Panc1 (cell line): ENCODE measurements at regions not wholly inside any gene's neighbourhood (a gene's known extent, or its start where the extent isn't known, plus 50 kb on each side); places are given as distances from the start of the nearest gene placed in this dataset.

Experiments used
- ATAC-seq: fragments of 200-7000 bp; cut with Tn5 transposase; 2 replicates; pipeline ENCODE4 v1.9.1; 2020; ENCODE audit warnings: mild to moderate bottlenecking, moderate library complexity
- BruUV-seq: library from RNA; stranded (reverse); fragments of 400-500 nt; replicated peaks from 2 replicates; lab custom pipeline; 2021; lab: Mats Ljungman, UMichigan
- CTCF ChIA-PET: fragments of 300-600 bp; sonication (Branson Sonifier 250); formaldehyde crosslinking; loops from one replicate; lab custom pipeline; 2022; ENCODE audit warnings: antibody characterized with exemption; lab: Charles Lee
- POLR2A ChIA-PET: fragments of 300-600 bp; sonication (Branson Sonifier 250); formaldehyde crosslinking; loops from one replicate; lab custom pipeline; 2022; ENCODE audit warnings: antibody characterized with exemption; lab: Charles Lee
- DNase-seq: peaks from one replicate; pipeline ENCODE4 v3.0.0-alpha.2; 2010; ENCODE audit warnings: low read depth, low spot score
- H3K27ac ChIP-seq: 2 replicates; pipeline ENCODE4 v1.5.1; 2011; ENCODE audit warnings: mild to moderate bottlenecking, low read length, inconsistent platforms
- H3K27me3 ChIP-seq: fragments of 200-500 bp; sonication (Bioruptor generic); 2 replicates; pipeline ENCODE4 v1.6.0; 2014; ENCODE audit warnings: low read length, inconsistent platforms; ENCODE audit not compliant: control insufficient read depth, insufficient read depth
- H3K36me3 ChIP-seq: fragments of 200-500 bp; sonication (Bioruptor generic); 2 replicates; pipeline ENCODE4 v1.5.1; 2014; ENCODE audit warnings: inconsistent platforms, mild to moderate bottlenecking, low read length, moderate library complexity; ENCODE audit not compliant: control insufficient read depth, insufficient read depth
- H3K4me1 ChIP-seq: 2 replicates; pipeline ENCODE4 v1.5.1; 2011; ENCODE audit warnings: inconsistent platforms, mild to moderate bottlenecking, low read length, moderate library complexity; ENCODE audit not compliant: control insufficient read depth, insufficient read depth
- H3K4me3 ChIP-seq, 2 experiments: 2 replicates each; pipeline ENCODE4 v1.5.1; 2011 to 2012; ENCODE audit warnings: low read depth in 2 of 2, low read length in 2 of 2, mild to moderate bottlenecking in 2 of 2, inconsistent platforms in 1 of 2, moderate library complexity in 1 of 2
- H3K9me3 ChIP-seq: fragments of 200-500 bp; sonication (Bioruptor generic); 2 replicates; pipeline ENCODE4 v1.5.1; 2014; ENCODE audit warnings: low read depth, mild to moderate bottlenecking, inconsistent platforms, low read length, moderate library complexity; ENCODE audit not compliant: control insufficient read depth, insufficient read depth
- POLR2AphosphoS5 ChIP-seq: IDR thresholded peaks from 2 replicates; pipeline ENCODE4 v1.6.1; 2012; ENCODE audit warnings: mild to moderate bottlenecking, low read depth, low read length, moderate library complexity
- SIN3A ChIP-seq: IDR thresholded peaks from 2 replicates; pipeline ENCODE4 v1.6.1; 2012; ENCODE audit warnings: low read depth, mild to moderate bottlenecking, low read length, moderate library complexity, borderline replicate concordance; ENCODE audit not compliant: insufficient read depth
- TCF7L2 ChIP-seq: IDR thresholded peaks from 2 replicates; pipeline ENCODE4 v1.6.1; 2011; ENCODE audit warnings: mild to moderate bottlenecking, low read depth, low read length, inconsistent platforms
- in situ Hi-C: cut with HindIII; loops from 2 replicates; pipeline ENCODE4 v1.10.0; 2016; ENCODE audit warnings: low sequenced_read_pairs, low pct_unique_long_range_greater_than_20kb
- intact Hi-C: fragments of 100-400 bp; cut with micrococcal nuclease; formaldehyde crosslinking; loops from one replicate; pipeline ENCODE4 v1.10.0; 2022; ENCODE audit not compliant: unreplicated experiment
- TF ChIP-seq, protein P1 (sequence below): fragments of 450-650 bp; IDR thresholded peaks from 2 replicates; pipeline ENCODE4 v1.5.1; 2017; ENCODE audit warnings: mild to moderate bottlenecking
- TF ChIP-seq, protein P2 (sequence below), 2 experiments: IDR thresholded peaks; 2 replicates each; pipeline ENCODE4 v1.6.1; 2011 to 2012; ENCODE audit warnings: low read depth in 2 of 2, control low read depth in 1 of 2, low read length in 1 of 2, mild to moderate bottlenecking in 1 of 2, moderate library complexity in 1 of 2; ENCODE audit not compliant: insufficient read depth in 1 of 2

DNA sequence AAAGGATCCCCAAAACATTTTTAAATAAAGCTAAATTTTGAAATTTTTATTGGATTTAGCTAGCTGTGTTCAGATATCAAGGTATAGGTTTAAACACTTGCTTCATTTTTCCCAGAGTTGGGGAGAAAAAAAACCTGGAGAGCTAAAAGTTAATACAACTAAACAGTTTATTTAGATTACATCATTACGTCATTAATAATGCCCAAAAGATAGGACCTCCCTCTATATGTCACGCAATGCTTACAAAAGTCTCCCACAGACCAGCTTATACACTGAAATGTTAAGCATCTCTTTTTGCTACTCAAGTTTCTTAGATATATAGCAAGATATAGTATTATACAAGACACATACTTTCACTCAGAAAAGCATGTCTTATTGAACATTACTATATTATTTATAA is 160.0 kb upstream of the SEMA3E start:
- no TSS peak for BruUV-seq
- intact Hi-C loops (no loop called here), in situ Hi-C loops (no loop called here)
- H3K27me3 ChIP-seq = no peaks in the 10 kb centered on the region
- H3K4me3 ChIP-seq = no peak overlapping the region
- CTCF ChIA-PET = no interaction called here
- H3K27ac ChIP-seq = no peak overlapping the region
- ATAC-seq (no peak), DNase-seq (no peak)
- no peaks in the 10 kb centered on the region for H3K36me3 ChIP-seq
- H3K9me3 ChIP-seq = no peaks in the 10 kb centered on the region
- TF ChIP-seq, protein P1, sequence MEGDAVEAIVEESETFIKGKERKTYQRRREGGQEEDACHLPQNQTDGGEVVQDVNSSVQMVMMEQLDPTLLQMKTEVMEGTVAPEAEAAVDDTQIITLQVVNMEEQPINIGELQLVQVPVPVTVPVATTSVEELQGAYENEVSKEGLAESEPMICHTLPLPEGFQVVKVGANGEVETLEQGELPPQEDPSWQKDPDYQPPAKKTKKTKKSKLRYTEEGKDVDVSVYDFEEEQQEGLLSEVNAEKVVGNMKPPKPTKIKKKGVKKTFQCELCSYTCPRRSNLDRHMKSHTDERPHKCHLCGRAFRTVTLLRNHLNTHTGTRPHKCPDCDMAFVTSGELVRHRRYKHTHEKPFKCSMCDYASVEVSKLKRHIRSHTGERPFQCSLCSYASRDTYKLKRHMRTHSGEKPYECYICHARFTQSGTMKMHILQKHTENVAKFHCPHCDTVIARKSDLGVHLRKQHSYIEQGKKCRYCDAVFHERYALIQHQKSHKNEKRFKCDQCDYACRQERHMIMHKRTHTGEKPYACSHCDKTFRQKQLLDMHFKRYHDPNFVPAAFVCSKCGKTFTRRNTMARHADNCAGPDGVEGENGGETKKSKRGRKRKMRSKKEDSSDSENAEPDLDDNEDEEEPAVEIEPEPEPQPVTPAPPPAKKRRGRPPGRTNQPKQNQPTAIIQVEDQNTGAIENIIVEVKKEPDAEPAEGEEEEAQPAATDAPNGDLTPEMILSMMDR = no peak
- no peak for TF ChIP-seq SIN3A
- TF ChIP-seq, protein P2, sequence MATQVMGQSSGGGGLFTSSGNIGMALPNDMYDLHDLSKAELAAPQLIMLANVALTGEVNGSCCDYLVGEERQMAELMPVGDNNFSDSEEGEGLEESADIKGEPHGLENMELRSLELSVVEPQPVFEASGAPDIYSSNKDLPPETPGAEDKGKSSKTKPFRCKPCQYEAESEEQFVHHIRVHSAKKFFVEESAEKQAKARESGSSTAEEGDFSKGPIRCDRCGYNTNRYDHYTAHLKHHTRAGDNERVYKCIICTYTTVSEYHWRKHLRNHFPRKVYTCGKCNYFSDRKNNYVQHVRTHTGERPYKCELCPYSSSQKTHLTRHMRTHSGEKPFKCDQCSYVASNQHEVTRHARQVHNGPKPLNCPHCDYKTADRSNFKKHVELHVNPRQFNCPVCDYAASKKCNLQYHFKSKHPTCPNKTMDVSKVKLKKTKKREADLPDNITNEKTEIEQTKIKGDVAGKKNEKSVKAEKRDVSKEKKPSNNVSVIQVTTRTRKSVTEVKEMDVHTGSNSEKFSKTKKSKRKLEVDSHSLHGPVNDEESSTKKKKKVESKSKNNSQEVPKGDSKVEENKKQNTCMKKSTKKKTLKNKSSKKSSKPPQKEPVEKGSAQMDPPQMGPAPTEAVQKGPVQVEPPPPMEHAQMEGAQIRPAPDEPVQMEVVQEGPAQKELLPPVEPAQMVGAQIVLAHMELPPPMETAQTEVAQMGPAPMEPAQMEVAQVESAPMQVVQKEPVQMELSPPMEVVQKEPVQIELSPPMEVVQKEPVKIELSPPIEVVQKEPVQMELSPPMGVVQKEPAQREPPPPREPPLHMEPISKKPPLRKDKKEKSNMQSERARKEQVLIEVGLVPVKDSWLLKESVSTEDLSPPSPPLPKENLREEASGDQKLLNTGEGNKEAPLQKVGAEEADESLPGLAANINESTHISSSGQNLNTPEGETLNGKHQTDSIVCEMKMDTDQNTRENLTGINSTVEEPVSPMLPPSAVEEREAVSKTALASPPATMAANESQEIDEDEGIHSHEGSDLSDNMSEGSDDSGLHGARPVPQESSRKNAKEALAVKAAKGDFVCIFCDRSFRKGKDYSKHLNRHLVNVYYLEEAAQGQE (IDR thresholded peaks at IDR 0.05; ENCODE audit: insufficient read depth in 1 of 2, low read depth in 2 of 2, low read length in 1 of 2) = no peak
- POLR2A ChIA-PET = no interaction called here
- no peaks in the 10 kb centered on the region for H3K4me1 ChIP-seq

DNA sequence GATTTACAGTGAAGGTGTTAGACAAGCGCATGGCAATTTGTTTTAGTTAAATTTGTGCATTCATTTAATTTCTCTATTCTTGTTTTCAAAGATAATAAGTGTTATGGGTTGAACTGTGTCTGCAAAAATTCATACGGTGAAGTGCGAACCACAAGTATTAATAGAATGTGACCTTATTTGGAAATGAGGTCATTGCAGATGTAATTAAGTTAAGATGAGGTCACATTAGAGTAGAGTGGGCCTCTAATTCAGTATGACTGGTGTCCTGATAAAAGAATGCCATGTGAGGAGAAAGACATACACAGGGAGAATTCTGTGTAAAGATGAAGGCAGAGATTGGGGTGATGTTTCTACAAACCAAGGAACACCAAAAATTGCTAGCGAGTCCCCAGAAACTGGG is 158.8 kb upstream of the SEMA3E start:
- Histone ChIP-seq H3K9me3 (no peaks in the 10 kb centered on the region), H3K27me3 (no peaks in the 10 kb centered on the region), H3K4me3 (no peak overlapping the region), H3K4me1 (no peaks in the 10 kb centered on the region), H3K36me3 (no peaks in the 10 kb centered on the region), H3K27ac (no peak overlapping the region)
- in situ Hi-C loops (no loop called here), intact Hi-C loops (no loop called here)
- DNase-seq (no peak), ATAC-seq (no peak)
- TF ChIP-seq SIN3A (no peak), TCF7L2 (no peak), POLR2AphosphoS5 (no peak)
- TF ChIP-seq, protein P1 = no peak
- TF ChIP-seq, protein P2 (IDR thresholded peaks at IDR 0.05; ENCODE audit: insufficient read depth in 1 of 2, low read depth in 2 of 2, low read length in 1 of 2) = no peak
- ChIA-PET POLR2A (no interaction called here), CTCF (no interaction called here)
- no TSS peak for BruUV-seq
